DOHH2 (cell line): ENCODE measurements at regions not wholly inside any gene's neighbourhood (a gene's known extent, or its start where the extent isn't known, plus 50 kb on each side); places are given as distances from the start of the nearest gene placed in this dataset.

Experiments
- H3F3A ChIP-seq: fragments of 200-600 bp; sonication (generic), shearing (Covaris generic); 2 replicates; pipeline ENCODE4 v1.6.0; 2016; ENCODE audit warnings: antibody characterized with exemption, mild to moderate bottlenecking; ENCODE audit not compliant: control insufficient read depth, insufficient read depth
- H3K27ac ChIP-seq: fragments of 200-600 bp; sonication (generic); 2 replicates; pipeline ENCODE4 v1.5.1; 2014; ENCODE audit warnings: low read depth, mild to moderate bottlenecking, low read length, moderate library complexity
- H3K27me3 ChIP-seq: fragments of 200-600 bp; sonication (generic); 2 replicates; pipeline ENCODE4 v1.6.1; 2014; ENCODE audit warnings: mild to moderate bottlenecking, low read length, mixed read lengths; ENCODE audit not compliant: control insufficient read depth
- H3K36me3 ChIP-seq: fragments of 200-600 bp; sonication (generic); 2 replicates; pipeline ENCODE4 v1.6.1; 2014; ENCODE audit warnings: mild to moderate bottlenecking, low read length, moderate library complexity, mixed read lengths; ENCODE audit not compliant: control insufficient read depth
- H3K4me1 ChIP-seq: fragments of 200-600 bp; sonication (generic); 2 replicates; pipeline ENCODE4 v1.6.1; 2014; ENCODE audit warnings: mild to moderate bottlenecking, low read length, mixed read lengths; ENCODE audit not compliant: control insufficient read depth
- H3K4me2 ChIP-seq: fragments of 200-600 bp; sonication (generic); 2 replicates; pipeline ENCODE4 v1.6.0; 2014; ENCODE audit warnings: mild to moderate bottlenecking, low read length, moderate library complexity
- H3K4me3 ChIP-seq: fragments of 200-600 bp; sonication (generic); 2 replicates; pipeline ENCODE4 v1.5.1; 2014; ENCODE audit warnings: mild to moderate bottlenecking, low read length, mixed read lengths
- H3K79me2 ChIP-seq: fragments of 200-600 bp; sonication (generic); 2 replicates; pipeline ENCODE4 v1.6.1; 2014; ENCODE audit warnings: mild to moderate bottlenecking, low read length, mixed read lengths; ENCODE audit not compliant: control insufficient read depth
- H3K9me2 ChIP-seq: fragments of 200-600 bp; sonication (generic); replicated peaks from 2 replicates; pipeline ENCODE4 v1.6.1; 2014; ENCODE audit warnings: mild to moderate bottlenecking, low read length, mixed read lengths; ENCODE audit not compliant: control insufficient read depth
- H3K9me3 ChIP-seq: fragments of 200-600 bp; sonication (generic); 2 replicates; pipeline ENCODE4 v1.6.1; 2014; ENCODE audit warnings: antibody characterized with exemption, low read length, mixed read lengths; ENCODE audit not compliant: control insufficient read depth, insufficient read depth
- H4K20me1 ChIP-seq: fragments of 200-600 bp; sonication (generic); 2 replicates; pipeline ENCODE4 v1.6.0; 2014; ENCODE audit warnings: low read depth, mild to moderate bottlenecking, antibody characterized with exemption, low read length, moderate library complexity; ENCODE audit not compliant: control insufficient read depth, insufficient read depth
- EZH2phosphoT487 ChIP-seq: fragments of 200-600 bp; sonication (generic); IDR thresholded peaks from 2 replicates; pipeline ENCODE4 v1.6.1; 2017; ENCODE audit warnings: borderline replicate concordance, mild to moderate bottlenecking, antibody characterized with exemption, low read length, moderate library complexity, mixed read lengths
- TF ChIP-seq, protein P1 (sequence below): fragments of 200-600 bp; sonication (generic); IDR thresholded peaks from one replicate; pipeline ENCODE4 v1.5.1; 2014; ENCODE audit warnings: antibody characterized with exemption, mild to moderate bottlenecking, low read depth, low read length; ENCODE audit not compliant: poor library complexity, severe bottlenecking

DNA sequence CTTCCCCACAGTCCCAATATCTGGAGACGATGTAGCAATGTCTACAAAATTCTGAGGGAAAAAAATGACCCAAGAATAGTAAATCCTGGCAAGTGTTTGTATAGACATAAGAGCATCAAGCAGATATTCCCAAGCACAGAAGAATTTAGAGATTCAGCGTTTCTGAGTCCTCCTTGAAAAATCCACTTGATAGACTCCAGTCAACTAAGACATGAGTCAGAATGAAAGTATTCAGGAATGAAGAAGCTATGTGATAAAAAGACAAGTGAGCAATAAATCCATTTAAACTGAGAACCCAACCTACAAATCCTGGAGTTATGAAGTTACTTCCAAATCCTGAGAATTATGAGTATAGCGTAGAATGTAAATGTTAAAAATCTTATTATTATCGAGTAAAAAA, 86.1 kb upstream of the NPY start:
- no peak for TF ChIP-seq EZH2phosphoT487
- TF ChIP-seq, protein P1, sequence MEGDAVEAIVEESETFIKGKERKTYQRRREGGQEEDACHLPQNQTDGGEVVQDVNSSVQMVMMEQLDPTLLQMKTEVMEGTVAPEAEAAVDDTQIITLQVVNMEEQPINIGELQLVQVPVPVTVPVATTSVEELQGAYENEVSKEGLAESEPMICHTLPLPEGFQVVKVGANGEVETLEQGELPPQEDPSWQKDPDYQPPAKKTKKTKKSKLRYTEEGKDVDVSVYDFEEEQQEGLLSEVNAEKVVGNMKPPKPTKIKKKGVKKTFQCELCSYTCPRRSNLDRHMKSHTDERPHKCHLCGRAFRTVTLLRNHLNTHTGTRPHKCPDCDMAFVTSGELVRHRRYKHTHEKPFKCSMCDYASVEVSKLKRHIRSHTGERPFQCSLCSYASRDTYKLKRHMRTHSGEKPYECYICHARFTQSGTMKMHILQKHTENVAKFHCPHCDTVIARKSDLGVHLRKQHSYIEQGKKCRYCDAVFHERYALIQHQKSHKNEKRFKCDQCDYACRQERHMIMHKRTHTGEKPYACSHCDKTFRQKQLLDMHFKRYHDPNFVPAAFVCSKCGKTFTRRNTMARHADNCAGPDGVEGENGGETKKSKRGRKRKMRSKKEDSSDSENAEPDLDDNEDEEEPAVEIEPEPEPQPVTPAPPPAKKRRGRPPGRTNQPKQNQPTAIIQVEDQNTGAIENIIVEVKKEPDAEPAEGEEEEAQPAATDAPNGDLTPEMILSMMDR = no peak
- no peak overlapping the region for H3K4me3 ChIP-seq
- H4K20me1 ChIP-seq = no peaks in the 10 kb centered on the region
- H3K36me3 ChIP-seq = no peaks in the 10 kb centered on the region
- no peaks in the 10 kb centered on the region for H3K4me1 ChIP-seq
- no peaks in the 10 kb centered on the region for H3K27me3 ChIP-seq
- H3K9me3 ChIP-seq = 0 out of 2 replicates have a peak, but pooled peaks cover under 1% of the 10 kb centered on the region
- H3F3A ChIP-seq = no peaks in the 10 kb centered on the region
- H3K27ac ChIP-seq = no peak overlapping the region
- H3K9me2 ChIP-seq = no peaks in the 10 kb centered on the region
- no peaks in the 10 kb centered on the region for H3K79me2 ChIP-seq
- no peak overlapping the region for H3K4me2 ChIP-seq

GRCh38 chr7:24199978-24200377, 84.0 kb upstream of the NPY start:
- no peaks in the 10 kb centered on the region for H3K36me3 ChIP-seq
- no peak overlapping the region for H3K4me3 ChIP-seq
- no peaks in the 10 kb centered on the region for H3K4me1 ChIP-seq
- no peak overlapping the region for H3K27ac ChIP-seq
- no peaks in the 10 kb centered on the region for H3K9me2 ChIP-seq
- H3K27me3 ChIP-seq = no peaks in the 10 kb centered on the region
- no peaks in the 10 kb centered on the region for H3K79me2 ChIP-seq
- H4K20me1 ChIP-seq = no peaks in the 10 kb centered on the region
- TF ChIP-seq EZH2phosphoT487 = no peak
- H3K9me3 ChIP-seq = no peaks in the 10 kb centered on the region
- no peaks in the 10 kb centered on the region for H3F3A ChIP-seq
- no peak overlapping the region for H3K4me2 ChIP-seq

DNA sequence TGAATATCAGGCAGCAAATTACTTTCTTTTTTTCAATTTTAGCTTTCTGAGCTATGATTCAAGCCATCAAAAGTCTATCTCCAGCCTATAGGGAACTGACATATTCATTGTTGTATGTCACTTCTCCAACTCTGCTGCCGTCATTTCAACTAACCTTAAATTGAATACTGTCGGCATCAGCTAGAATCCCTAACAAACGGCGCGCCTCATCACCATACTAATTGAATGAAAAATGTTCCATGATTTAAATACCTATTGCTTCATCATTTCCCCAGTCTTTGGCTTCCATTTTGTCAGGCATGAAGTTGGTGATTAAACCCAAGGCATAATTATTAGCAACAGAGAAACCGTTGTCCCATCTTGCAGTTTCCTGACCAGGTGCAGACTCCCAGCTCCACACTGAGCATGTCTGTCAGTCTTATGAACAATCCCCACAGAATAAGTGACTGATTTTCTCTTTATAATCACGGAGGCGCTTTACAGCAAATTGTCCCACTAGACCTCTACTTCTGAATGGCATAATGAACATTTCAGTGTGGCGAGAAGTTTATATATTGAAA, 83.5 kb upstream of the NPY start:
- no peak overlapping the region for H3K27ac ChIP-seq
- H3K4me3 ChIP-seq = no peak overlapping the region
- no peaks in the 10 kb centered on the region for H3K9me3 ChIP-seq
- no peaks in the 10 kb centered on the region for H3K9me2 ChIP-seq
- no peaks in the 10 kb centered on the region for H3F3A ChIP-seq
- H3K27me3 ChIP-seq = no peaks in the 10 kb centered on the region
- no peak overlapping the region for H3K4me2 ChIP-seq
- H3K4me1 ChIP-seq = no peaks in the 10 kb centered on the region
- H3K79me2 ChIP-seq = no peaks in the 10 kb centered on the region
- TF ChIP-seq, protein P1 = no peak
- no peak for TF ChIP-seq EZH2phosphoT487
- no peaks in the 10 kb centered on the region for H3K36me3 ChIP-seq
- H4K20me1 ChIP-seq = no peaks in the 10 kb centered on the region

GRCh38 chr7:24201226-24201625, 82.8 kb upstream of the NPY start:
- no peaks in the 10 kb centered on the region for H3K36me3 ChIP-seq
- no peak overlapping the region for H3K4me3 ChIP-seq
- H3K9me2 ChIP-seq = no peaks in the 10 kb centered on the region
- no peak overlapping the region for H3K4me2 ChIP-seq
- no peaks in the 10 kb centered on the region for H3K79me2 ChIP-seq
- H3K27ac ChIP-seq = no peak overlapping the region
- no peak for TF ChIP-seq EZH2phosphoT487
- TF ChIP-seq, protein P1 = no peak
- H3K4me1 ChIP-seq = no peaks in the 10 kb centered on the region
- H3K27me3 ChIP-seq = no peaks in the 10 kb centered on the region
- no peaks in the 10 kb centered on the region for H4K20me1 ChIP-seq
- no peaks in the 10 kb centered on the region for H3F3A ChIP-seq
- no peaks in the 10 kb centered on the region for H3K9me3 ChIP-seq
